ENCODE measurements at regions not wholly inside any gene's neighbourhood (a gene's known extent, or its start where the extent isn't known, plus 50 kb on each side); places are given as distances from the start of the nearest gene placed in this dataset.

DNA sequence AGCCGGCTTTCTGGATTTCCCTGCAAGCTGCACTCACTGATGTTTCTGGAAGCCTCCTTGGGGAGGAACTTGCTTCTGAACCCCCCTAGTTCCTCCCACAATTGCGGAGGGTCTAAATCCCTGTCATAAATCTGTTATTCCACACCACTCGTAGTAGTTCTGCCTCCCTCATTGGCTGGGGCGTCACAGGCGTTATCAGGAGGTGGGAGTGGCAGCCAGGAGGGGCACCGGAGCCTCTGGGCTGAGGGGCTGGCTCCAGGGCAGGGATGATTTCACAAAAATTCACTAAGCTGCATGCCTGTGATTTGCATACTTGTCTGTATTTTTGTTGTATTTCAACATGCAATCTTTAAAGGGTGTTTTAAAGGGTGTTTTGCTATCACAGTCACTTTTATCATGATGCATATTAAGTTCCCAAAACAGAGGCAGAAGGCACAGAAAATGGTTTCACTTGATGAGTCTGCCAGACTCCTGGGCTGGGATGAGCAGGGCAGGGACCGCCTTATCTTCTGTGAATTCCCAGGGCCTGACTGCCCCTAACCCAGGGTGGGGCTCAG is 176.2 kb upstream of the FOXF1 start:
- TF ChIP-seq, protein P1, sequence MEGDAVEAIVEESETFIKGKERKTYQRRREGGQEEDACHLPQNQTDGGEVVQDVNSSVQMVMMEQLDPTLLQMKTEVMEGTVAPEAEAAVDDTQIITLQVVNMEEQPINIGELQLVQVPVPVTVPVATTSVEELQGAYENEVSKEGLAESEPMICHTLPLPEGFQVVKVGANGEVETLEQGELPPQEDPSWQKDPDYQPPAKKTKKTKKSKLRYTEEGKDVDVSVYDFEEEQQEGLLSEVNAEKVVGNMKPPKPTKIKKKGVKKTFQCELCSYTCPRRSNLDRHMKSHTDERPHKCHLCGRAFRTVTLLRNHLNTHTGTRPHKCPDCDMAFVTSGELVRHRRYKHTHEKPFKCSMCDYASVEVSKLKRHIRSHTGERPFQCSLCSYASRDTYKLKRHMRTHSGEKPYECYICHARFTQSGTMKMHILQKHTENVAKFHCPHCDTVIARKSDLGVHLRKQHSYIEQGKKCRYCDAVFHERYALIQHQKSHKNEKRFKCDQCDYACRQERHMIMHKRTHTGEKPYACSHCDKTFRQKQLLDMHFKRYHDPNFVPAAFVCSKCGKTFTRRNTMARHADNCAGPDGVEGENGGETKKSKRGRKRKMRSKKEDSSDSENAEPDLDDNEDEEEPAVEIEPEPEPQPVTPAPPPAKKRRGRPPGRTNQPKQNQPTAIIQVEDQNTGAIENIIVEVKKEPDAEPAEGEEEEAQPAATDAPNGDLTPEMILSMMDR (IDR thresholded peaks at IDR 0.05): no peak
- TF ChIP-seq EZH2phosphoT487 (IDR thresholded peaks at IDR 0.05): no peak

All from neural progenitor cell (in vitro differentiated cells).